GM23338 (cell line): ENCODE measurements at regions not wholly inside any gene's neighbourhood (a gene's known extent, or its start where the extent isn't known, plus 50 kb on each side); places are given as distances from the start of the nearest gene placed in this dataset.

Experiments used
- ATAC-seq: fragments of 200-7000 bp; cut with Tn5 transposase; 3 replicates; pipeline ENCODE4 v1.9.1; 2020
- DNase-seq: peaks from one replicate; pipeline ENCODE4 v3.0.0-alpha.2; 2015; ENCODE audit warnings: low spot score
- H2AFZ ChIP-seq: fragments of 200-600 bp; sonication (generic); 2 replicates; pipeline ENCODE4 v1.8.0; 2016; ENCODE audit warnings: antibody characterized with exemption, mild to moderate bottlenecking, moderate library complexity
- H3F3A ChIP-seq: fragments of 200-600 bp; sonication (generic); replicated peaks from 2 replicates; pipeline ENCODE4 v1.8.0; 2017; ENCODE audit warnings: antibody characterized with exemption, mixed run types, low read depth
- H3K27ac ChIP-seq: fragments of 200-600 bp; sonication (generic); 2 replicates; pipeline ENCODE4 v1.6.1; 2016; ENCODE audit warnings: low read depth
- H3K27me3 ChIP-seq: fragments of 200-600 bp; sonication (generic); 2 replicates; pipeline ENCODE4 v1.8.0; 2016; ENCODE audit warnings: mild to moderate bottlenecking, mixed run types, moderate library complexity; ENCODE audit not compliant: insufficient read depth
- H3K36me3 ChIP-seq: fragments of 200-600 bp; sonication (generic); 2 replicates; pipeline ENCODE4 v1.8.0; 2016; ENCODE audit warnings: mild to moderate bottlenecking; ENCODE audit not compliant: insufficient read depth
- H3K4me1 ChIP-seq: fragments of 200-600 bp; sonication (generic); 2 replicates; pipeline ENCODE4 v1.8.0; 2016; ENCODE audit warnings: mild to moderate bottlenecking, moderate library complexity; ENCODE audit not compliant: insufficient read depth
- H3K4me2 ChIP-seq: fragments of 200-600 bp; sonication (generic); 2 replicates; pipeline ENCODE4 v1.7.1; 2017; ENCODE audit warnings: mixed run types
- H3K4me3 ChIP-seq: fragments of 200-600 bp; sonication (generic); 2 replicates; pipeline ENCODE4 v1.6.1; 2016; ENCODE audit warnings: mixed run types
- H3K79me2 ChIP-seq: fragments of 200-600 bp; sonication (generic); replicated peaks from 2 replicates; pipeline ENCODE4 v1.8.0; 2017; ENCODE audit warnings: mild to moderate bottlenecking; ENCODE audit not compliant: insufficient read depth
- H3K9me2 ChIP-seq: fragments of 200-600 bp; sonication (generic); 2 replicates; pipeline ENCODE4 v1.8.0; 2017; ENCODE audit not compliant: insufficient read depth
- H4K20me1 ChIP-seq: fragments of 200-600 bp; sonication (generic); replicated peaks from 2 replicates; pipeline ENCODE4 v1.8.0; 2017; ENCODE audit warnings: mild to moderate bottlenecking; ENCODE audit not compliant: insufficient read depth
- H3K27ac Mint-ChIP-seq: 2 replicates; pipeline ENCODE4 v1.8.0; 2020; ENCODE audit warnings: inconsistent platforms, mild to moderate bottlenecking, moderate library complexity, mixed read lengths
- H3K27me3 Mint-ChIP-seq: 3 replicates; pipeline ENCODE4 v1.8.0; 2022; ENCODE audit warnings: low read depth, mild to moderate bottlenecking, moderate library complexity, mixed read lengths, inconsistent platforms; ENCODE audit not compliant: insufficient read depth, poor library complexity
- H3K36me3 Mint-ChIP-seq: 3 replicates; pipeline ENCODE4 v1.8.0; 2021; ENCODE audit warnings: low read depth, mild to moderate bottlenecking, inconsistent platforms, moderate library complexity, mixed read lengths
- H3K4me1 Mint-ChIP-seq: 3 replicates; pipeline ENCODE4 v1.8.0; 2020; ENCODE audit warnings: mild to moderate bottlenecking, inconsistent platforms, mixed read lengths
- H3K4me3 Mint-ChIP-seq: 3 replicates; pipeline ENCODE4 v1.8.0; 2021; ENCODE audit warnings: moderate library complexity, mild to moderate bottlenecking, inconsistent platforms, mixed read lengths
- H3K9me3 Mint-ChIP-seq: 3 replicates; pipeline ENCODE4 v1.8.0; 2020; ENCODE audit warnings: moderate library complexity, mild to moderate bottlenecking, inconsistent platforms, mixed read lengths
- CREB1 ChIP-seq: fragments of 250-450 bp; sonication (Bioruptor Pico); IDR thresholded peaks from 2 replicates; pipeline ENCODE4 v1.5.0; 2020; ENCODE audit warnings: low read depth, mild to moderate bottlenecking, moderate library complexity
- CTCF ChIP-seq, 2 experiments: fragments of 200-600 bp in 1 of 2; sonication (generic) in 1 of 2; conservative IDR thresholded peaks; 2 replicates each; pipeline versions ENCODE4 v1.5.1 to v1.6.1; 2016 to 2017; ENCODE audit warnings: antibody characterized with exemption in 2 of 2, low read depth in 2 of 2, mild to moderate bottlenecking in 2 of 2, moderate library complexity in 1 of 2
- ETS1 ChIP-seq: IDR thresholded peaks from 2 replicates; pipeline ENCODE4 v1.6.1; 2016; ENCODE audit warnings: antibody characterized with exemption
- EZH2 ChIP-seq: fragments of 200-600 bp; sonication (generic); IDR thresholded peaks from one replicate; pipeline ENCODE4 v1.8.0; 2017; ENCODE audit warnings: antibody characterized with exemption, mild to moderate bottlenecking, low read depth; ENCODE audit not compliant: unreplicated experiment
- EZH2phosphoT487 ChIP-seq: fragments of 200-600 bp; sonication (generic); IDR thresholded peaks from one replicate; pipeline ENCODE4 v1.8.1; 2018; ENCODE audit warnings: antibody characterized with exemption; ENCODE audit not compliant: unreplicated experiment
- JUNB ChIP-seq: IDR thresholded peaks from one replicate; pipeline ENCODE4 v1.6.1; 2016; ENCODE audit warnings: antibody characterized with exemption; ENCODE audit not compliant: unreplicated experiment
- NANOG ChIP-seq: IDR thresholded peaks from 2 replicates; pipeline ENCODE4 v1.6.1; 2016; ENCODE audit warnings: antibody characterized with exemption, borderline replicate concordance
- POLR2AphosphoS5 ChIP-seq: IDR thresholded peaks from 2 replicates; pipeline ENCODE4 v1.6.1; 2016; ENCODE audit warnings: antibody characterized with exemption, low read depth
- REST ChIP-seq: IDR thresholded peaks from one replicate; pipeline ENCODE4 v1.6.1; 2018; ENCODE audit warnings: antibody characterized with exemption; ENCODE audit not compliant: unreplicated experiment
- STAT1 ChIP-seq: IDR thresholded peaks from one replicate; pipeline ENCODE4 v1.6.1; 2016; ENCODE audit warnings: antibody characterized with exemption; ENCODE audit not compliant: unreplicated experiment
- ZNF114 ChIP-seq: fragments of 250-450 bp; sonication (Bioruptor Pico); IDR thresholded peaks from 2 replicates; pipeline ENCODE4 v1.5.0; 2020; ENCODE audit warnings: mild to moderate bottlenecking, moderate library complexity
- ZNF331 ChIP-seq: fragments of 250-450 bp; sonication (Bioruptor Pico); IDR thresholded peaks from 2 replicates; pipeline ENCODE4 v1.5.0; 2020; ENCODE audit warnings: low read depth, mild to moderate bottlenecking, moderate library complexity

GRCh38 chrY:14373608-14374007 lies 150.7 kb upstream of the NLGN4Y start (continued):
- TF ChIP-seq ZNF331, result no peak
- TF ChIP-seq NANOG, result no peak
- no peak for TF ChIP-seq REST
- no peak for TF ChIP-seq STAT1

GRCh38 chrY:14378217-14378616 lies 146.1 kb upstream of the NLGN4Y start:
- Mint-ChIP-seq H3K9me3 (no peaks in the 10 kb centered on the region), H3K36me3 (no peaks in the 10 kb centered on the region), H3K27me3 (peaks cover 6% of the 10 kb centered on the region), H3K27ac (no peak overlapping the region), H3K4me1 (no peaks in the 10 kb centered on the region; the same call in 2 of the 3 replicates), H3K4me3 (no peak overlapping the region)
- H3K36me3 ChIP-seq, result no peaks in the 10 kb centered on the region
- H2AFZ ChIP-seq, result no peak overlapping the region
- no peaks in the 10 kb centered on the region for H3K9me2 ChIP-seq
- no peaks in the 10 kb centered on the region for H4K20me1 ChIP-seq
- no peak for DNase-seq
- no peak overlapping the region for H3K27ac ChIP-seq
- no peaks in the 10 kb centered on the region for H3K79me2 ChIP-seq
- no peak overlapping the region for H3K4me3 ChIP-seq
- no peak overlapping the region for H3K4me2 ChIP-seq
- no peak for ATAC-seq
- H3K4me1 ChIP-seq, result no peaks in the 10 kb centered on the region
- no peaks in the 10 kb centered on the region for H3K27me3 ChIP-seq
- no peaks in the 10 kb centered on the region for H3F3A ChIP-seq
- no peak for TF ChIP-seq JUNB
- TF ChIP-seq STAT1, result no peak
- no peak for TF ChIP-seq ZNF114
- no peak for TF ChIP-seq POLR2AphosphoS5
- TF ChIP-seq CREB1 (CRISPR knock-in tag), result no peak
- no peak for TF ChIP-seq ZNF331
- no peak for TF ChIP-seq EZH2
- no peak for TF ChIP-seq EZH2phosphoT487
- no peak for TF ChIP-seq ETS1
- no peak for TF ChIP-seq CTCF (conservative IDR thresholded peaks at IDR 0.05; ENCODE audit: low read depth in 2 of 2)
- TF ChIP-seq NANOG, result no peak
- no peak for TF ChIP-seq REST
